Transverse colon (tissue), 4 donors: ENCODE measurements at regions not wholly inside any gene's neighbourhood (a gene's known extent, or its start where the extent isn't known, plus 50 kb on each side); places are given as distances from the start of the nearest gene placed in this dataset.

Source experiments
- DNase-seq: peaks from one replicate; pipeline ENCODE4 v3.0.0-alpha.2; 2019
- H3K27ac ChIP-seq, 4 donors: fragments of 200-600 bp; sonication (generic); 2 replicates each; pipeline ENCODE4 v1.5.1; 2016 to 2018; ENCODE audit warnings: inconsistent platforms in 4 of 4
- H3K27me3 ChIP-seq: fragments of 200-600 bp; sonication (generic); 2 replicates; pipeline ENCODE4 v1.5.1; 2017; ENCODE audit warnings: inconsistent platforms
- H3K36me3 ChIP-seq, 4 donors: fragments of 200-600 bp; sonication (generic); 2 replicates each; pipeline ENCODE4 v1.5.1; 2017 to 2019; ENCODE audit warnings: inconsistent platforms in 4 of 4
- H3K4me1 ChIP-seq, 4 donors: fragments of 200-600 bp; sonication (generic); 2 replicates each; pipeline ENCODE4 v1.5.1; 2017 to 2020; ENCODE audit warnings: inconsistent platforms in 4 of 4
- H3K4me3 ChIP-seq, 4 donors: fragments of 200-600 bp; sonication (generic); 1 replicate in 1 of 4; 2 replicates in 3 of 4; pipeline versions ENCODE4 v1.5.1 to v1.6.1; 2017 to 2019; ENCODE audit warnings: inconsistent platforms in 4 of 4
- H3K9me3 ChIP-seq, 2 donors: fragments of 200-600 bp; sonication (generic); 2 replicates each; pipeline ENCODE4 v1.5.1; 2017 to 2019; ENCODE audit warnings: inconsistent platforms in 2 of 2
- CTCF ChIP-seq, 5 experiments: fragments of 200-600 bp in 3 of 5; fragments of 450-650 bp in 2 of 5; sonication (generic) in 3 of 5; IDR thresholded peaks; 1 replicate in 2 of 5; 2 replicates in 3 of 5; pipeline ENCODE4 v1.5.1; 2016 to 2017; ENCODE audit warnings: antibody characterized with exemption in 5 of 5, inconsistent platforms in 3 of 5, mild to moderate bottlenecking in 2 of 5, moderate library complexity in 1 of 5
- EP300 ChIP-seq: sonication (generic); formaldehyde crosslinking; IDR thresholded peaks from one replicate; pipeline ENCODE4 v1.6.1; 2017; ENCODE audit warnings: antibody characterized with exemption, low read depth
- POLR2A ChIP-seq: fragments of 450-650 bp; IDR thresholded peaks from one replicate; pipeline ENCODE4 v1.6.1; 2016; ENCODE audit warnings: antibody characterized with exemption, mild to moderate bottlenecking, moderate library complexity
- POLR2AphosphoS5 ChIP-seq, 3 donors: sonication (generic); formaldehyde crosslinking; IDR thresholded peaks; one replicate each; pipeline ENCODE4 v1.6.1; 2016; ENCODE audit warnings: antibody characterized with exemption in 3 of 3
- WGBS, 2 donors: methylation state at CpG; one replicate each; pipeline ENCODE4 v1.1.5; 2018; ENCODE audit warnings: low coverage in 1 of 2; 5-methylcytosine and 5-hydroxymethylcytosine counted together
- in situ Hi-C, 4 donors: fragments of 200-750 bp; cut with MboI; loops; one replicate each; pipeline versions ENCODE4 v1.15.0 to v1.15.1; 2017; ENCODE audit warnings: low sequenced_read_pairs in 3 of 4, low pct_ligation_motif_present in 1 of 4, low pct_unique_long_range_greater_than_20kb in 1 of 4
- intact Hi-C: fragments of 100-400 bp; cut with DNase I; formaldehyde crosslinking; loops from one replicate; pipeline ENCODE4 v1.15.1; 2023; ENCODE audit warnings: low total_unique reads

- H3K27ac ChIP-seq, result no peak overlapping the region
- intact Hi-C loops, result no loop called here
- no peaks in the 10 kb centered on the region for H3K4me1 ChIP-seq
- in situ Hi-C loops, result no loop called here
- 97 to 100% methylated on average over 2 of the region's 2 CpGs for WGBS, 2 donors
- no peaks in the 10 kb centered on the region for H3K36me3 ChIP-seq
- peaks cover 16 to 17% of the 10 kb centered on the region in 2 donors for H3K9me3 ChIP-seq
- H3K4me3 ChIP-seq, result no peak overlapping the region
- DNase-seq, result no peak
- TF ChIP-seq EP300, result no peak
- no peak for TF ChIP-seq CTCF (IDR thresholded peaks at IDR 0.05)
- TF ChIP-seq POLR2AphosphoS5 (IDR thresholded peaks at IDR 0.05), result no peak
- TF ChIP-seq POLR2A, result no peak
- no peaks in the 10 kb centered on the region for H3K27me3 ChIP-seq
Observed at GRCh38 chr10:131503992-131504391, 192.5 kb upstream of the TCERG1L start.

DNA sequence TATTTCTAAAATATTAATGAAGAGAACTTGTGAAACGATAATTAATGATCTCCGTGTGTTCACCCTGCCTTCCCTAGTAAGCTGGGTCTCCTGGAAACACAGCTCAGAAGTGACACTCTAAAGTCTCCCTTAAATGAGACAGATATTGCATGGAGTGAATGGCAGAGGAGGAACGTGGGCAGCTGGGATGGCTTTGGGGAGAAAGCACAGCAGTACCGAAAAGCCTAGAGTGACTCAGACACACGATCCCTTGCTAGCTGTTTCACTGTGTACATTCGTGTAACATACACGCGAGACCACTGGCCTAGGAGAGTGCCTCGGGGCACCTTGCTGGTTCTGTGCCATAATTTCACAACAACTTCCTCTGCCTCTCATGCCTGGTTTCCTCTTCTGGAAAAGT lies 199.9 kb upstream of the TCERG1L start:
- in situ Hi-C loops, result no loop called here
- no peak overlapping the region for H3K4me3 ChIP-seq
- DNase-seq, result no peak
- no peaks in the 10 kb centered on the region for H3K36me3 ChIP-seq
- H3K27me3 ChIP-seq, result no peaks in the 10 kb centered on the region
- intact Hi-C loops, result no loop called here
- WGBS, 2 donors, result 82 to 90% methylated on average over 2 to 9 of the region's 9 CpGs
- no peaks in the 10 kb centered on the region for H3K9me3 ChIP-seq
- H3K27ac ChIP-seq, result no peak overlapping the region
- no peaks in the 10 kb centered on the region for H3K4me1 ChIP-seq
- TF ChIP-seq EP300, result no peak
- no peak for TF ChIP-seq CTCF (IDR thresholded peaks at IDR 0.05)
- TF ChIP-seq POLR2A, result no peak
- no peak for TF ChIP-seq POLR2AphosphoS5 (IDR thresholded peaks at IDR 0.05)

DNA sequence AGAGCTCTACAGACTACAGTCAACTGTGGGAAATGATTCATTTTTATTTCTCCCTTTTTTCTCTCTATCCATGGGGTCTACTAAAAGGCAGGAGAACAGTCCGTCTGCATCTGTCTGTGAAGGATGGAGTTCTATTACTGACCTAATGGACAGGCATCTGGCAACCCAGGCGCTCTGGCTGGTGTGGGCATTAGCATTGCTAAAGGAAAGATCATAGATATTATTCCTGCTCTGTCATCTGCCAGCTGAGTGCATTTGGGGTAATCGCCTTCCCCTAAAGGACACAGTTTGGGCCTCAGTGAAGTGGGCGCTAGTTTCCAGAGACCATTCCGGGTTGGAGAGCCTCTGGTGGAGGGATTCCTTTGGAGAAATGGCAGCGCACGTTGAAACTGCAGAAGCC lies 201.3 kb upstream of the TCERG1L start:
- 78 to 90% methylated on average over 2 to 7 of the region's 7 CpGs for WGBS, 2 donors
- no peaks in the 10 kb centered on the region for H3K4me1 ChIP-seq
- H3K9me3 ChIP-seq, result no peaks in the 10 kb centered on the region
- no peaks in the 10 kb centered on the region for H3K27me3 ChIP-seq
- H3K27ac ChIP-seq, result no peak overlapping the region
- intact Hi-C loops (no loop called here), in situ Hi-C loops (no loop called here)
- no peaks in the 10 kb centered on the region for H3K36me3 ChIP-seq
- TF ChIP-seq POLR2A, result no peak
- TF ChIP-seq POLR2AphosphoS5 (IDR thresholded peaks at IDR 0.05), result no peak
- no peak for TF ChIP-seq CTCF (IDR thresholded peaks at IDR 0.05)
- TF ChIP-seq EP300, result no peak
- no peak overlapping the region for H3K4me3 ChIP-seq
- DNase-seq, result no peak

DNA sequence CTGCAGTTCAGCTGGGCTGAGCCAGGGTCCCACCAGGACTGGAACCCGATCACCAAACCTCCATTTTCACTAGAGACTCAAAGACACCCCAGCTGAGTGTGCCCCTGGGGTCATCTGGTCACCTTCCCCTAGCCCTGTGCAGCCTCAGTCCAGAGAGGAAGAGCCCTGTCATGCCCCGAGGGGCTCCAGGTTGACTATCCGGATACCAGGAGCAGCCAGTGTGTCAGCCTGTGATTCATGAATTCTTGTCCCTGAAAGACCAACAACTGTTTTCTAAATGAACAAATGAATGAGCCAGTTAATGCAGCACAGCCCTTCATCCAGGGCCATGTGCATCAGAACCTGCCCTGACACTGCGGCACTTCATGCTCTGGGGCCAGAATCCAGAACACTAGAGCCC lies 201.9 kb upstream of the TCERG1L start:
- no peak overlapping the region for H3K4me3 ChIP-seq
- in situ Hi-C loops, result no loop called here
- H3K27ac ChIP-seq, result no peak overlapping the region
- WGBS, 2 donors, result 85% methylated on average over 4 of the region's 4 CpGs; no CpG with 5 or more reads in 1 of the 2 donors
- intact Hi-C loops, result no loop called here
- no peak for TF ChIP-seq CTCF (IDR thresholded peaks at IDR 0.05)
- no peak for TF ChIP-seq EP300
- TF ChIP-seq POLR2AphosphoS5 (IDR thresholded peaks at IDR 0.05), result no peak
- no peak for TF ChIP-seq POLR2A
- H3K27me3 ChIP-seq, result no peaks in the 10 kb centered on the region
- no peaks in the 10 kb centered on the region for H3K36me3 ChIP-seq
- no peaks in the 10 kb centered on the region for H3K4me1 ChIP-seq
- H3K9me3 ChIP-seq, result no peaks in the 10 kb centered on the region
- no peak for DNase-seq
